ENCODE measurements at regions not wholly inside any gene's neighbourhood (a gene's known extent, or its start where the extent isn't known, plus 50 kb on each side); places are given as distances from the start of the nearest gene placed in this dataset.

DNA sequence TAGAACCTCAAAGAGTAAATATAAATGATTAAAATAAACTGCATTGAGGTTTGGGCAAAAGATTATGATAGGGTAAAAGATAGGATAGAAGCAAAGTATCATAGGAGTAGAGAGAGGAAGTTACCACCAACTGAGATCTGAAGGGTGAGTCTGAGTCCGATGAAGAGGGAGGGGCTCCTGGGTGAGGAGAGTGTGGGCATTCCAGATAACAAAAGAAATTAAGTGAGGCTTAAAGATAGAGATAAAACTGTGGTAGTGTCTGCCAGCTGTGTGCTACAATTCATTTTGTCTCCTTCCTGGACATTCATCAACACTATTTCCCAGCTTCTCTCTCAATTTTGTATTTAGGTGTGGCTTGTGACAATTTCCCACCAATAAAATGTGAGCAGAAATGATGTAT is 343.0 kb upstream of the PLSCR5 start:
- in situ Hi-C loops (cut with MboI; ENCODE audit: low pct_unique_long_range_greater_than_20kb, low sequenced_read_pairs, unreplicated experiment), result no loop called here
- TF ChIP-seq, protein P1, sequence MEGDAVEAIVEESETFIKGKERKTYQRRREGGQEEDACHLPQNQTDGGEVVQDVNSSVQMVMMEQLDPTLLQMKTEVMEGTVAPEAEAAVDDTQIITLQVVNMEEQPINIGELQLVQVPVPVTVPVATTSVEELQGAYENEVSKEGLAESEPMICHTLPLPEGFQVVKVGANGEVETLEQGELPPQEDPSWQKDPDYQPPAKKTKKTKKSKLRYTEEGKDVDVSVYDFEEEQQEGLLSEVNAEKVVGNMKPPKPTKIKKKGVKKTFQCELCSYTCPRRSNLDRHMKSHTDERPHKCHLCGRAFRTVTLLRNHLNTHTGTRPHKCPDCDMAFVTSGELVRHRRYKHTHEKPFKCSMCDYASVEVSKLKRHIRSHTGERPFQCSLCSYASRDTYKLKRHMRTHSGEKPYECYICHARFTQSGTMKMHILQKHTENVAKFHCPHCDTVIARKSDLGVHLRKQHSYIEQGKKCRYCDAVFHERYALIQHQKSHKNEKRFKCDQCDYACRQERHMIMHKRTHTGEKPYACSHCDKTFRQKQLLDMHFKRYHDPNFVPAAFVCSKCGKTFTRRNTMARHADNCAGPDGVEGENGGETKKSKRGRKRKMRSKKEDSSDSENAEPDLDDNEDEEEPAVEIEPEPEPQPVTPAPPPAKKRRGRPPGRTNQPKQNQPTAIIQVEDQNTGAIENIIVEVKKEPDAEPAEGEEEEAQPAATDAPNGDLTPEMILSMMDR (IDR thresholded peaks at IDR 0.05; ENCODE audit: extremely low read depth, insufficient read depth, missing control alignments), result no peak
- no peak for DNase-seq (ENCODE audit: low spot score)

DNA sequence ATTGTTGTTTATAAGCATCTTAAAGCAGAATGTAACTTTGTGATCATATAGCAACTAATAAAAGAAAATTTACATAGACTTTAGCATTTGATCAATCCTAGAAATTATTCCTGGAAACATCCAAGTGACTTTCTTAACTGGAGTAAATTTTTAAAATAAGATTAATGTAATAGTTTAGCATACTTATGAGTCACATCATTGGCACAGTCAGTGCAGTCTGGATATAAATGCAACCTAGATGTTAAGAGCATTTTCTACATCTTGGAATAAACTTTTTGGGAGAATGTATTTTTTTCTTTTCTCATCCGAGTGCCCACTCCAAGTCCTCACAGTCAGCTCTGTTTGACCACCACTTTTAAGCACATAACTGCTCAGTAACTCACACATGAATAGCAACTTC is 324.6 kb upstream of the PLSCR5 start:
- no peak for DNase-seq (ENCODE audit: low spot score)
- in situ Hi-C loops (cut with MboI; ENCODE audit: low pct_unique_long_range_greater_than_20kb, low sequenced_read_pairs, unreplicated experiment), result no loop called here
- TF ChIP-seq, protein P1 (IDR thresholded peaks at IDR 0.05; ENCODE audit: extremely low read depth, insufficient read depth, missing control alignments), result no peak

- in situ Hi-C loops (cut with MboI; ENCODE audit: low pct_unique_long_range_greater_than_20kb, low sequenced_read_pairs, unreplicated experiment), result no loop called here
- no peak for DNase-seq (ENCODE audit: low spot score)
- TF ChIP-seq, protein P1 (IDR thresholded peaks at IDR 0.05; ENCODE audit: extremely low read depth, insufficient read depth, missing control alignments), result no peak
Measured at GRCh38 chr3:146928421-146929059, 323.4 kb upstream of the PLSCR5 start.

DNA sequence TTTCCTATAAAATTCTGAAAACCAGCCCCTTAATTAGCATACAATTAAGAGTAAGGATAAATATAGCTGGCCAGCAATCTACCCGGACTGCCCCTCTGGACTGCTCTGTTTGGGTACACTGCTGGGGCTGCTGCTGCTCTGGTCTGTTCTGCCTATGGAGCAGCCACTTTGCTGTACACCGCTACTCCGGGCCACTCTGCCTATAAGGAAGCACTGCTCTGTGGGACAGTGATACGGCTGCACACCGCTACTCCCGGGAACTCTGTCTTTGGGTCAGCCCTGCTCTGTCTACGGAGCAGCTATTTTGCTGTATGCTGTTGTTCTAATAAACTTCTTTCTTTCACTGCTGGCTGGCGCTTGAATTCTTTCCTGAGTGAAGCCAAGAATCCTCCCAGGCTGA is 316.5 kb upstream of the PLSCR5 start:
- in situ Hi-C loops (cut with MboI; ENCODE audit: low pct_unique_long_range_greater_than_20kb, low sequenced_read_pairs, unreplicated experiment), result no loop called here
- no peak for DNase-seq (ENCODE audit: low spot score)
- TF ChIP-seq, protein P1 (IDR thresholded peaks at IDR 0.05; ENCODE audit: extremely low read depth, insufficient read depth, missing control alignments), result no peak

DNA sequence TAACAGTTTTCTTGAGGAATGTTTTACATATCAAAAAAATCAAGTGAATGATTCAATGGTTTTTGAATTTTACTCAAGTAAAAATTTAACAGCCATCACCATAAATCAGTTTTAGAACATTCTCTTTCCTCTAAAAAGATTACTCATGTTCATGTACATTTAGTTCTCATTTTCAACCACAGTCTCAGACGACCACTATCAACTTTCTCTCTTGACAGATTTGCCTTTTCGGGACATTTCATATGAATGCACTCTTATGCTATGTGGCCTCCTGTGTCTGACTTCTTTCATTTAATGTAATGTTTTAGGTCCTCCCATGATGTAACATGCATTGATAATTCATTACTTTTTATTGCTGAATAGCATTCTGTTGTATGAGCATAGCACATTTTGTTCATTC is 309.3 kb upstream of the PLSCR5 start:
- in situ Hi-C loops (cut with MboI; ENCODE audit: low pct_unique_long_range_greater_than_20kb, low sequenced_read_pairs, unreplicated experiment), result no loop called here
- TF ChIP-seq, protein P1 (IDR thresholded peaks at IDR 0.05; ENCODE audit: extremely low read depth, insufficient read depth, missing control alignments), result no peak
- DNase-seq (ENCODE audit: low spot score), result no peak

- DNase-seq (ENCODE audit: low spot score), result no peak
- in situ Hi-C loops (cut with MboI; ENCODE audit: low pct_unique_long_range_greater_than_20kb, low sequenced_read_pairs, unreplicated experiment), result no loop called here
- TF ChIP-seq, protein P1 (IDR thresholded peaks at IDR 0.05; ENCODE audit: extremely low read depth, insufficient read depth, missing control alignments), result no peak
Measured at GRCh38 chr3:146912241-146913015, 307.3 kb upstream of the PLSCR5 start.

Data from GM13977 (cell line).